ENCODE measurements at regions not wholly inside any gene's neighbourhood (a gene's known extent, or its start where the extent isn't known, plus 50 kb on each side); places are given as distances from the start of the nearest gene placed in this dataset.

GRCh38 chr14:53214384-53214783 is 61.3 kb upstream of the DDHD1 start:
- Histone ChIP-seq H3K9me3 (no peaks in the 10 kb centered on the region), H3K36me3 (no peaks in the 10 kb centered on the region), H3K4me3 (no peak overlapping the region), H3K27me3 (no peaks in the 10 kb centered on the region), H3K27ac (no peak overlapping the region), H3K4me1 (peaks cover 0 to 6% (median 5%) of the 10 kb centered on the region in 4 donors)
- intact Hi-C loops (cut with DNase I) = no loop called here
- no peak for DNase-seq
- WGBS, 2 donors = 85% methylated on average over 4 of the region's 4 CpGs
- TF ChIP-seq, protein P1, sequence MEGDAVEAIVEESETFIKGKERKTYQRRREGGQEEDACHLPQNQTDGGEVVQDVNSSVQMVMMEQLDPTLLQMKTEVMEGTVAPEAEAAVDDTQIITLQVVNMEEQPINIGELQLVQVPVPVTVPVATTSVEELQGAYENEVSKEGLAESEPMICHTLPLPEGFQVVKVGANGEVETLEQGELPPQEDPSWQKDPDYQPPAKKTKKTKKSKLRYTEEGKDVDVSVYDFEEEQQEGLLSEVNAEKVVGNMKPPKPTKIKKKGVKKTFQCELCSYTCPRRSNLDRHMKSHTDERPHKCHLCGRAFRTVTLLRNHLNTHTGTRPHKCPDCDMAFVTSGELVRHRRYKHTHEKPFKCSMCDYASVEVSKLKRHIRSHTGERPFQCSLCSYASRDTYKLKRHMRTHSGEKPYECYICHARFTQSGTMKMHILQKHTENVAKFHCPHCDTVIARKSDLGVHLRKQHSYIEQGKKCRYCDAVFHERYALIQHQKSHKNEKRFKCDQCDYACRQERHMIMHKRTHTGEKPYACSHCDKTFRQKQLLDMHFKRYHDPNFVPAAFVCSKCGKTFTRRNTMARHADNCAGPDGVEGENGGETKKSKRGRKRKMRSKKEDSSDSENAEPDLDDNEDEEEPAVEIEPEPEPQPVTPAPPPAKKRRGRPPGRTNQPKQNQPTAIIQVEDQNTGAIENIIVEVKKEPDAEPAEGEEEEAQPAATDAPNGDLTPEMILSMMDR (IDR thresholded peaks at IDR 0.05) = no peak
- no peak for TF ChIP-seq POLR2AphosphoS5 (IDR thresholded peaks at IDR 0.05)
- TF ChIP-seq EP300 (IDR thresholded peaks at IDR 0.05) = no peak
- no peak for TF ChIP-seq POLR2A (IDR thresholded peaks at IDR 0.05)

DNA sequence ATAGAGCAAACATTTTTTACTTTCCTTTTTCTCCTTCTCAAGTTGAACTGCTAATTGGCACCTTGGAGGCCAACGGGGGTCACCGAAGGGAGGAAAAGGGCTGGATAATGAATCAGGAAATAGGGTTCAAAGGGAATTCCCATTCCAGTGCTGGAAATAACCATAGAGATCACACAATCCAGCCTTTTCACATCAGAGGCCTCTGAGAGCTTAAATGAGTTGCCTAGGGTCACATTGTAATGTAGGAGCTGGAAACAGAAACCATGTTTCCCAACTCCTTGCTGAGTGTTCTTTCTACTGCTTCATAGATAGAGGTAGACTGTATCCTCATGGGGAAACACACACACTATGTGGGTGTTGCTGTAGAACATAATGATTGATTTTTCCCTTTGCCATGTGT is 60.6 kb upstream of the DDHD1 start:
- 85 to 93% methylated on average over 2 of the region's 2 CpGs for WGBS, 2 donors
- Histone ChIP-seq H3K36me3 (no peaks in the 10 kb centered on the region), H3K9me3 (no peaks in the 10 kb centered on the region), H3K4me1 (peaks cover 0 to 10% (median 5%) of the 10 kb centered on the region in 4 donors), H3K27ac (no peak overlapping the region), H3K27me3 (no peaks in the 10 kb centered on the region), H3K4me3 (no peak overlapping the region)
- intact Hi-C loops (cut with DNase I) = no loop called here
- no peak for DNase-seq
- TF ChIP-seq POLR2AphosphoS5 (IDR thresholded peaks at IDR 0.05) (no peak), POLR2A (IDR thresholded peaks at IDR 0.05) (no peak), EP300 (IDR thresholded peaks at IDR 0.05) (no peak)
- TF ChIP-seq, protein P1 (IDR thresholded peaks at IDR 0.05) = no peak

DNA sequence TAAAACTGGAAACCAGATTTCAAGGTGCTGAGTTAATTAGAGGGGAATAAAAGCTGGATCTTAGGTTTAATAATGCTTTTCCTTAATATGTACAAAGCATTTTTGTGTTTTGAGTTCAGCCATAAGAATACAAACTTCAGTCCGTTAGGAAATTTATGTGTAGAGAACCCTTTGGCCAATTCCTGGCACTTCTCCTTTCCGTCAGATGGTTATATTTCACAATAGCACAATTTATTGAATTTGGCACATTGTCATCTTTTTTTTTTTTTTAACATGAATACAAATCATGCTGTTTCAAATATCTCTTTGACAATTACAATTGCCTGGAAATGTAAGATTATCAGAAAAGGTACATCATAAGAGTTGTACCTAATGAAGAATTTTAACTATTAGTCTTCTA is 56.2 kb upstream of the DDHD1 start:
- Histone ChIP-seq H3K27me3 (no peaks in the 10 kb centered on the region), H3K4me1 (peaks cover 0 to 4% (median 0%) of the 10 kb centered on the region in 4 donors), H3K36me3 (no peaks in the 10 kb centered on the region), H3K27ac (no peak overlapping the region), H3K9me3 (no peaks in the 10 kb centered on the region), H3K4me3 (no peak overlapping the region)
- intact Hi-C loops (cut with DNase I) = no loop called here
- 15 to 34% methylated on average over 2 of the region's 2 CpGs for WGBS, 2 donors
- DNase-seq = no peak
- TF ChIP-seq POLR2AphosphoS5 (IDR thresholded peaks at IDR 0.05) (peak in 2 of 4 donors; percentile 51 to 68), POLR2A (IDR thresholded peaks at IDR 0.05) (no peak)
